KMS-11 (cell line): ENCODE measurements at regions not wholly inside any gene's neighbourhood (a gene's known extent, or its start where the extent isn't known, plus 50 kb on each side); places are given as distances from the start of the nearest gene placed in this dataset.
"Not testable (repeated sequence)": the region's sequence is repeated elsewhere in the genome, so short reads cannot be mapped to it uniquely, and the experiment has no call there.

Source experiments
- H2AFZ ChIP-seq: fragments of 200-600 bp; sonication (generic); 2 replicates; pipeline ENCODE4 v1.6.1; 2016; ENCODE audit warnings: antibody characterized with exemption, mixed run types, low read depth
- H3K27ac ChIP-seq: fragments of 200-600 bp; sonication (generic); 2 replicates; pipeline ENCODE4 v1.6.1; 2016; ENCODE audit warnings: mild to moderate bottlenecking, mixed run types
- H3K27me3 ChIP-seq: fragments of 200-600 bp; sonication (generic); 2 replicates; pipeline ENCODE4 v1.6.1; 2017; ENCODE audit warnings: mild to moderate bottlenecking, low read depth, mixed run types, moderate library complexity; ENCODE audit not compliant: insufficient read depth
- H3K36me3 ChIP-seq: fragments of 200-600 bp; sonication (generic); 2 replicates; pipeline ENCODE4 v1.6.1; 2017; ENCODE audit warnings: mild to moderate bottlenecking, mixed run types; ENCODE audit not compliant: insufficient read depth
- H3K4me1 ChIP-seq: fragments of 200-600 bp; sonication (generic); 2 replicates; pipeline ENCODE4 v1.6.1; 2016; ENCODE audit warnings: mild to moderate bottlenecking, low read depth, mixed run types; ENCODE audit not compliant: poor library complexity, severe bottlenecking
- H3K4me2 ChIP-seq: fragments of 200-600 bp; sonication (generic); 2 replicates; pipeline ENCODE4 v1.7.0; 2016; ENCODE audit warnings: mild to moderate bottlenecking, mixed run types
- H3K4me3 ChIP-seq: fragments of 200-600 bp; sonication (generic); IDR thresholded peaks from 2 replicates; pipeline ENCODE4 v1.6.1; 2017; ENCODE audit warnings: low read depth, low read length, mixed read lengths; ENCODE audit not compliant: insufficient read depth
- H3K79me2 ChIP-seq: fragments of 200-600 bp; sonication (generic); 2 replicates; pipeline ENCODE4 v1.6.1; 2016; ENCODE audit warnings: low read depth, mixed run types; ENCODE audit not compliant: insufficient read depth
- H3K9ac ChIP-seq: fragments of 200-600 bp; sonication (generic); 2 replicates; pipeline ENCODE4 v1.6.1; 2016; ENCODE audit warnings: mild to moderate bottlenecking, mixed run types
- H4K20me1 ChIP-seq: fragments of 200-600 bp; sonication (generic); 2 replicates; pipeline ENCODE4 v1.6.1; 2016; ENCODE audit warnings: mild to moderate bottlenecking, mixed run types; ENCODE audit not compliant: insufficient read depth
- CTCF ChIP-seq: fragments of 200-600 bp; sonication (generic); conservative IDR thresholded peaks from 2 replicates; pipeline ENCODE4 v1.6.1; 2017; ENCODE audit warnings: low read depth, mild to moderate bottlenecking, antibody characterized with exemption, low read length, moderate library complexity, mixed read lengths

DNA sequence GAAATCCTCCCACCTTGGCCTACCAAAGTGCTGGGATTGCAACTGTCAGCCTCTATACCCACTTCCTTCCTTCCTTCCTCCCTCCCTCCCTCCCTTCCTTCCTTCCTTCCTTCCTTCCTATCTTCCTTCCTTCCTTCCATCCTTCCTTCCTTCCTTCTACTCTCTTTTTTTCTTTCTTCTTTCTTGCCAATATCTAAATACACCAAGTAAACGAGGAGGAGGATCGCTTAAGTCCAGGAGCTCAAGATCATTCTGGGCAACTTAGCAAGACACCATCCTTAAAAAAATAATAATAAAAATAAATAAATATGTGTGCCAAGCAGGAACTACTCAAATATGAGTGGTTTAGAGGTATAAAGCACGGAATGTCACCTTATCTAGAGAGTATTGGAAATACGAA, 249.4 kb upstream of the TRIB2 start:
- no peaks in the 10 kb centered on the region for H3K36me3 ChIP-seq
- no peak overlapping the region for H2AFZ ChIP-seq
- H3K4me2 ChIP-seq = no peak overlapping the region
- no peaks in the 10 kb centered on the region for H3K79me2 ChIP-seq
- H3K27me3 ChIP-seq = no peaks in the 10 kb centered on the region
- no peak overlapping the region for H3K4me3 ChIP-seq
- H3K27ac ChIP-seq = no peak overlapping the region
- H4K20me1 ChIP-seq = no peaks in the 10 kb centered on the region
- no peak for TF ChIP-seq CTCF
- H3K4me1 ChIP-seq = no peaks in the 10 kb centered on the region
- no peak overlapping the region for H3K9ac ChIP-seq

GRCh38 chr2:12469141-12469561, 247.6 kb upstream of the TRIB2 start:
- Histone ChIP-seq H3K4me3 (no peak overlapping the region), H3K27me3 (no peaks in the 10 kb centered on the region), H3K4me1 (no peaks in the 10 kb centered on the region), H3K36me3 (no peaks in the 10 kb centered on the region), H4K20me1 (no peaks in the 10 kb centered on the region), H3K79me2 (no peaks in the 10 kb centered on the region), H2AFZ (no peak overlapping the region), H3K9ac (no peak overlapping the region), H3K27ac (no peak overlapping the region), H3K4me2 (no peak overlapping the region)
- no peak for TF ChIP-seq CTCF

DNA sequence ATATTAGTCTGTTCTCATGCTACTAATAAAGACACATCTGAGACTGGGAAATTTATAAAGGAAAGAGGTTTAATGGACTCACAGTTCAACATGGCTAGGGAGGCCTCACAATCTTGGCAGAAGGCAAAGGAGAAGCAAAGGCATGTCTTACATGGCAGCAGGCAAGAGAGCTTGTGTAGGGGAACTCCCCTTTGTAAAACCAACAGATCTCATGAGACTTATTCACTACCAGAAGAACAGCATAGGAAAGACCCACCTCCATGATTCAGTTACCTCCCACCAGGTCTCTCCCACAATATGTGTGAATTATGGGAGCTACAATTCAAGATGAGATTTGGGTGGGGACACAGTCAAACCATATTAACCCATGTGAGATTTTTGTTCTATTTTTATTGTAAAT, 244.5 kb upstream of the TRIB2 start:
- H3K4me3 ChIP-seq, H2AFZ ChIP-seq, H4K20me1 ChIP-seq, H3K36me3 ChIP-seq, H3K27me3 ChIP-seq, H3K4me1 ChIP-seq, H3K79me2 ChIP-seq, H3K4me2 ChIP-seq, H3K9ac ChIP-seq, H3K27ac ChIP-seq: not testable (repeated sequence)

GRCh38 chr2:12478151-12479064, 238.3 kb upstream of the TRIB2 start:
- Histone ChIP-seq H3K4me2 (no peak overlapping the region), H3K27ac (no peak overlapping the region), H3K4me3 (no peak overlapping the region), H4K20me1 (no peaks in the 10 kb centered on the region), H3K79me2 (no peaks in the 10 kb centered on the region), H3K4me1 (no peaks in the 10 kb centered on the region), H3K9ac (no peak overlapping the region), H3K36me3 (no peaks in the 10 kb centered on the region), H3K27me3 (no peaks in the 10 kb centered on the region), H2AFZ (no peak overlapping the region)
- TF ChIP-seq CTCF = no peak

- Histone ChIP-seq H3K9ac (no peak overlapping the region), H2AFZ (no peak overlapping the region), H3K79me2 (no peaks in the 10 kb centered on the region), H3K4me1 (no peaks in the 10 kb centered on the region), H3K27me3 (no peaks in the 10 kb centered on the region), H3K4me3 (no peak overlapping the region), H3K4me2 (no peak overlapping the region), H3K36me3 (no peaks in the 10 kb centered on the region), H4K20me1 (no peaks in the 10 kb centered on the region), H3K27ac (no peak overlapping the region)
- no peak for TF ChIP-seq CTCF
Measured at GRCh38 chr2:12479065-12479601, 237.6 kb upstream of the TRIB2 start.
